ENCODE measurements at regions not wholly inside any gene's neighbourhood (a gene's known extent, or its start where the extent isn't known, plus 50 kb on each side); places are given as distances from the start of the nearest gene placed in this dataset.

GRCh38 chr4:132026816-132027215, 1122.3 kb upstream of the PCDH10 start:
- no peaks in the 10 kb centered on the region for H3K36me3 ChIP-seq (ENCODE audit: low read length)
- no peaks in the 10 kb centered on the region for H3F3A ChIP-seq (ENCODE audit: insufficient read depth)
- H3K9me2 ChIP-seq (replicated peaks; ENCODE audit: insufficient read depth, low read length), result no peaks in the 10 kb centered on the region
- no peak overlapping the region for H3K4me2 ChIP-seq (ENCODE audit: low read depth, low read length, poor library complexity, severe bottlenecking)
- H3K9ac ChIP-seq (ENCODE audit: low read length), result no peak overlapping the region
- H2AFZ ChIP-seq (ENCODE audit: low read depth, low read length, severe bottlenecking), result peak overlapping the region; percentile 26
- H4K20me1 ChIP-seq (ENCODE audit: low read depth, low read length), result no peaks in the 10 kb centered on the region
- no peaks in the 10 kb centered on the region for H3K9me3 ChIP-seq (ENCODE audit: insufficient read depth, low read length)
- TF ChIP-seq EZH2phosphoT487 (conservative IDR thresholded peaks at IDR 0.05; ENCODE audit: low read length), result no peak
- TF ChIP-seq CTCF (IDR thresholded peaks at IDR 0.05; ENCODE audit: insufficient read depth, low read length, poor library complexity, severe bottlenecking), result no peak
- H3K27me3 ChIP-seq (ENCODE audit: low read length), result no peaks in the 10 kb centered on the region
- no peak overlapping the region for H3K27ac ChIP-seq (ENCODE audit: low read depth, low read length)
- H3K4me3 ChIP-seq (ENCODE audit: insufficient read depth, low read length, poor library complexity, severe bottlenecking), result no peak overlapping the region
- H3K79me2 ChIP-seq (ENCODE audit: insufficient read depth, low read length), result no peaks in the 10 kb centered on the region

GRCh38 chr4:132056496-132056895, 1092.6 kb upstream of the PCDH10 start:
- Histone ChIP-seq H3K27me3 (ENCODE audit: low read length) (no peaks in the 10 kb centered on the region), H3K36me3 (ENCODE audit: low read length) (no peaks in the 10 kb centered on the region), H3K4me2 (ENCODE audit: low read depth, low read length, poor library complexity, severe bottlenecking) (no peak overlapping the region), H3K9ac (ENCODE audit: low read length) (no peak overlapping the region), H2AFZ (ENCODE audit: low read depth, low read length, severe bottlenecking) (peak overlapping the region; percentile 77), H3K79me2 (ENCODE audit: insufficient read depth, low read length) (no peaks in the 10 kb centered on the region), H3K4me3 (ENCODE audit: insufficient read depth, low read length, poor library complexity, severe bottlenecking) (no peak overlapping the region), H3F3A (ENCODE audit: insufficient read depth) (no peaks in the 10 kb centered on the region), H3K9me3 (ENCODE audit: insufficient read depth, low read length) (no peaks in the 10 kb centered on the region), H3K27ac (ENCODE audit: low read depth, low read length) (no peak overlapping the region), H3K9me2 (replicated peaks; ENCODE audit: insufficient read depth, low read length) (no peaks in the 10 kb centered on the region), H4K20me1 (ENCODE audit: low read depth, low read length) (no peaks in the 10 kb centered on the region)
- TF ChIP-seq CTCF (IDR thresholded peaks at IDR 0.05; ENCODE audit: insufficient read depth, low read length, poor library complexity, severe bottlenecking) (no peak), EZH2phosphoT487 (conservative IDR thresholded peaks at IDR 0.05; ENCODE audit: low read length) (no peak)

- Histone ChIP-seq H4K20me1 (ENCODE audit: low read depth, low read length) (no peaks in the 10 kb centered on the region), H3K9me2 (replicated peaks; ENCODE audit: insufficient read depth, low read length) (no peaks in the 10 kb centered on the region), H3K4me3 (ENCODE audit: insufficient read depth, low read length, poor library complexity, severe bottlenecking) (no peak overlapping the region), H3K9me3 (ENCODE audit: insufficient read depth, low read length) (no peaks in the 10 kb centered on the region), H3K79me2 (ENCODE audit: insufficient read depth, low read length) (no peaks in the 10 kb centered on the region), H3K4me2 (ENCODE audit: low read depth, low read length, poor library complexity, severe bottlenecking) (no peak overlapping the region), H2AFZ (ENCODE audit: low read depth, low read length, severe bottlenecking) (no peak overlapping the region), H3K9ac (ENCODE audit: low read length) (no peak overlapping the region), H3K27me3 (ENCODE audit: low read length) (no peaks in the 10 kb centered on the region), H3F3A (ENCODE audit: insufficient read depth) (no peaks in the 10 kb centered on the region), H3K27ac (ENCODE audit: low read depth, low read length) (no peak overlapping the region), H3K36me3 (ENCODE audit: low read length) (no peaks in the 10 kb centered on the region)
- TF ChIP-seq EZH2phosphoT487 (conservative IDR thresholded peaks at IDR 0.05; ENCODE audit: low read length) (no peak), CTCF (IDR thresholded peaks at IDR 0.05; ENCODE audit: insufficient read depth, low read length, poor library complexity, severe bottlenecking) (no peak)
Observed at GRCh38 chr4:132059227-132059626, 1089.9 kb upstream of the PCDH10 start.

Measured in SU-DHL-6 (cell line).